PC-3 (cell line): ENCODE measurements at regions not wholly inside any gene's neighbourhood (a gene's known extent, or its start where the extent isn't known, plus 50 kb on each side); places are given as distances from the start of the nearest gene placed in this dataset.

Experiments
- ATAC-seq: fragments of 200-7000 bp; cut with Tn5 transposase; 2 replicates; pipeline ENCODE4 v1.9.1; 2020; ENCODE audit warnings: mild to moderate bottlenecking, moderate library complexity
- BruUV-seq: library from RNA; stranded (reverse); fragments of 400-500 nt; replicated peaks from 2 replicates; lab custom pipeline; 2021; lab: Mats Ljungman, UMichigan
- CTCF ChIA-PET: fragments of 300-600 bp; sonication (Branson Sonifier 250); formaldehyde crosslinking; loops from one replicate; lab custom pipeline; 2022; ENCODE audit warnings: antibody characterized with exemption; lab: Charles Lee
- POLR2A ChIA-PET: fragments of 300-600 bp; sonication (Branson Sonifier 250); formaldehyde crosslinking; loops from one replicate; lab custom pipeline; 2022; ENCODE audit warnings: antibody characterized with exemption; ENCODE audit not compliant: unreplicated experiment; lab: Charles Lee
- DNase-seq: peaks from one replicate; pipeline ENCODE4 v3.0.0-alpha.2; 2015
- H2AFZ ChIP-seq: fragments of 300-600 bp; sonication (generic); 2 replicates; pipeline ENCODE4 v1.6.0; 2016; ENCODE audit warnings: antibody characterized with exemption, low read length
- H3F3A ChIP-seq: fragments of 300-600 bp; sonication (generic); one replicate; pipeline ENCODE4 v1.6.0; 2017; ENCODE audit warnings: antibody characterized with exemption, low read length, control low read depth, mild to moderate bottlenecking; ENCODE audit not compliant: unreplicated experiment
- H3K27ac ChIP-seq: fragments of 300-600 bp; sonication (generic); 2 replicates; pipeline ENCODE4 v1.5.1; 2016; ENCODE audit warnings: mild to moderate bottlenecking, low read length
- H3K27me3 ChIP-seq: fragments of 300-600 bp; sonication (generic); 2 replicates; pipeline ENCODE4 v1.6.1; 2016; ENCODE audit warnings: low read length, mixed read lengths
- H3K36me3 ChIP-seq: fragments of 300-600 bp; sonication (generic); 2 replicates; pipeline ENCODE4 v1.6.1; 2016; ENCODE audit warnings: low read depth, mixed run types, low read length, mixed read lengths
- H3K4me1 ChIP-seq: fragments of 300-600 bp; sonication (generic); 2 replicates; pipeline ENCODE4 v1.5.1; 2016; ENCODE audit warnings: low read length; ENCODE audit not compliant: insufficient read depth
- H3K4me2 ChIP-seq: fragments of 300-600 bp; sonication (generic); 2 replicates; pipeline ENCODE4 v1.6.0; 2016; ENCODE audit warnings: low read length
- H3K4me3 ChIP-seq: fragments of 300-600 bp; sonication (generic); 2 replicates; pipeline ENCODE4 v1.5.1; 2016; ENCODE audit warnings: mild to moderate bottlenecking, low read length, mixed read lengths
- H3K79me2 ChIP-seq: fragments of 300-600 bp; sonication (generic); 2 replicates; pipeline ENCODE4 v1.6.1; 2017; ENCODE audit warnings: low read length, mixed read lengths
- H3K9ac ChIP-seq: fragments of 300-600 bp; sonication (generic); 2 replicates; pipeline ENCODE4 v1.6.0; 2016; ENCODE audit warnings: mild to moderate bottlenecking, low read length
- H3K9me2 ChIP-seq: fragments of 300-600 bp; sonication (generic); replicated peaks from 2 replicates; pipeline ENCODE4 v1.6.1; 2016; ENCODE audit warnings: mixed run types, low read length, mixed read lengths
- H3K9me3 ChIP-seq: fragments of 300-600 bp; sonication (generic); 2 replicates; pipeline ENCODE4 v1.6.1; 2016; ENCODE audit warnings: low read length, mixed read lengths
- H4K20me1 ChIP-seq: fragments of 300-600 bp; sonication (generic); 2 replicates; pipeline ENCODE4 v1.6.1; 2016; ENCODE audit warnings: low read length, mixed read lengths
- CTCF ChIP-seq: fragments of 300-600 bp; sonication (generic); conservative IDR thresholded peaks from 2 replicates; pipeline ENCODE4 v1.5.1; 2017; ENCODE audit warnings: antibody characterized with exemption, low read depth, mild to moderate bottlenecking, low read length
- EZH2 ChIP-seq: fragments of 300-600 bp; sonication (generic); IDR thresholded peaks from one replicate; pipeline ENCODE4 v1.6.1; 2017; ENCODE audit warnings: antibody characterized with exemption, mild to moderate bottlenecking, low read length; ENCODE audit not compliant: unreplicated experiment
- EZH2phosphoT487 ChIP-seq: fragments of 300-600 bp; sonication (generic); IDR thresholded peaks from 2 replicates; pipeline ENCODE4 v1.6.1; 2018; ENCODE audit warnings: mild to moderate bottlenecking, antibody characterized with exemption, low read length, borderline replicate concordance
- intact Hi-C: fragments of 100-400 bp; cut with micrococcal nuclease; formaldehyde crosslinking; loops from 2 replicates; pipeline ENCODE4 v1.9.0; 2023

GRCh38 chr1:218207194-218207593, 77.9 kb upstream of the RRP15 start:
- CTCF ChIA-PET: no interaction called here
- no peak for ATAC-seq
- no peak overlapping the region for H3K27ac ChIP-seq

GRCh38 chr1:218209351-218209861, 75.7 kb upstream of the RRP15 start:
- no peak overlapping the region for H3K9ac ChIP-seq
- H2AFZ ChIP-seq: 0 out of 2 replicates have a peak overlapping the region, but pooled peaks have one; percentile 9
- H3K36me3 ChIP-seq: no peaks in the 10 kb centered on the region
- H3K4me3 ChIP-seq: peak overlapping the region; percentile 20; the same call in 1 of the 2 replicates
- H3F3A ChIP-seq: peaks cover 6% of the 10 kb centered on the region
- no peaks in the 10 kb centered on the region for H3K27me3 ChIP-seq
- DNase-seq (peak; percentile 98), ATAC-seq (peak; percentile 96)
- H4K20me1 ChIP-seq: no peaks in the 10 kb centered on the region
- H3K79me2 ChIP-seq: no peaks in the 10 kb centered on the region
- no peaks in the 10 kb centered on the region for H3K9me3 ChIP-seq
- ChIA-PET CTCF (no interaction called here), POLR2A (no interaction called here)
- H3K27ac ChIP-seq: peak overlapping the region; percentile 52
- H3K4me1 ChIP-seq: peaks cover 34% of the 10 kb centered on the region
- peak overlapping the region; percentile 57 for H3K4me2 ChIP-seq
- no TSS peak for BruUV-seq
- intact Hi-C loops: loop anchor here (1.0 to 2.0 kb wide), 2 partner anchors 39 to 76 kb away; partner anchors contain the start of gene RRP15
- TF ChIP-seq EZH2 (no peak), EZH2phosphoT487 (no peak), CTCF (no peak)
- 0 out of 2 replicates have a peak, but pooled peaks cover 3% of the 10 kb centered on the region for H3K9me2 ChIP-seq

More at GRCh38 chr1:218207194-218207593, 77.9 kb upstream of the RRP15 start:
- BruUV-seq: no TSS peak
- H3K4me1 ChIP-seq: peaks cover 34% of the 10 kb centered on the region
- no peak overlapping the region for H3K4me3 ChIP-seq
- no peak overlapping the region for H3K9ac ChIP-seq
- H3K36me3 ChIP-seq: no peaks in the 10 kb centered on the region
- intact Hi-C loops: no loop called here
- H3K9me2 ChIP-seq: 0 out of 2 replicates have a peak, but pooled peaks cover 3% of the 10 kb centered on the region
- POLR2A ChIA-PET: no interaction called here
- TF ChIP-seq EZH2 (no peak), EZH2phosphoT487 (no peak), CTCF (no peak)
- H3K79me2 ChIP-seq: no peaks in the 10 kb centered on the region
- H3K9me3 ChIP-seq: no peaks in the 10 kb centered on the region
- no peak for DNase-seq
- no peak overlapping the region for H2AFZ ChIP-seq
- no peaks in the 10 kb centered on the region for H3K27me3 ChIP-seq
- H4K20me1 ChIP-seq: no peaks in the 10 kb centered on the region
- H3K4me2 ChIP-seq: no peak overlapping the region
- peaks cover 6% of the 10 kb centered on the region for H3F3A ChIP-seq

- no peak for TF ChIP-seq CTCF
- POLR2A ChIA-PET: no interaction called here
- Histone ChIP-seq H2AFZ (peak overlapping the region; percentile 10; the same call in 1 of the 2 replicates), H3K79me2 (no peaks in the 10 kb centered on the region), H3K9ac (0 out of 2 replicates have a peak overlapping the region, but pooled peaks have one; percentile 4), H3K36me3 (no peaks in the 10 kb centered on the region), H3F3A (peaks cover 6% of the 10 kb centered on the region), H3K9me2 (0 out of 2 replicates have a peak, but pooled peaks cover 3% of the 10 kb centered on the region), H3K27me3 (no peaks in the 10 kb centered on the region), H3K27ac (no peak overlapping the region), H3K4me3 (peak overlapping the region; percentile 23; the same call in 1 of the 2 replicates), H3K4me1 (peaks cover 34% of the 10 kb centered on the region), H3K4me2 (peak overlapping the region; percentile 72), H3K9me3 (no peaks in the 10 kb centered on the region), H4K20me1 (no peaks in the 10 kb centered on the region)
- ATAC-seq (no peak), DNase-seq (peak; percentile 71)
- CTCF ChIA-PET: no interaction called here
- intact Hi-C loops: no loop called here
- BruUV-seq: no TSS peak
Measured at GRCh38 chr1:218211241-218211640, 73.9 kb upstream of the RRP15 start.
